Esophagus muscularis mucosa (tissue), 4 donors: ENCODE measurements at regions not wholly inside any gene's neighbourhood (a gene's known extent, or its start where the extent isn't known, plus 50 kb on each side); places are given as distances from the start of the nearest gene placed in this dataset.

ENCODE experiments used
- DNase-seq: peaks from one replicate; pipeline ENCODE4 v3.0.0-alpha.2; 2017; ENCODE audit errors: extremely low spot score
- H3K27ac ChIP-seq, 4 donors: fragments of 200-600 bp; sonication (generic); replicated peaks in 1 of 4; 1 replicate in 3 of 4; 2 replicates in 1 of 4; pipeline ENCODE4 v1.5.1; 2016 to 2019; ENCODE audit warnings: mild to moderate bottlenecking in 1 of 4
- H3K27me3 ChIP-seq, 4 donors: fragments of 200-600 bp; sonication (generic); one replicate each; pipeline versions ENCODE4 v1.5.1 to v1.6.0; 2016 to 2019
- H3K36me3 ChIP-seq, 4 donors: fragments of 200-600 bp; sonication (generic); one replicate each; pipeline ENCODE4 v1.5.1; 2016 to 2019
- H3K4me1 ChIP-seq, 4 donors: fragments of 200-600 bp; sonication (generic); one replicate each; pipeline ENCODE4 v1.5.1; 2016 to 2019
- H3K4me3 ChIP-seq, 4 donors: fragments of 200-600 bp; sonication (generic); 1 replicate in 2 of 4; 2 replicates in 2 of 4; pipeline ENCODE4 v1.5.1; 2016 to 2019; ENCODE audit warnings: mild to moderate bottlenecking in 4 of 4, moderate library complexity in 1 of 4
- H3K9me3 ChIP-seq, 4 donors: fragments of 200-600 bp; sonication (generic); 1 replicate in 3 of 4; 2 replicates in 1 of 4; pipeline ENCODE4 v1.5.1; 2016 to 2019
- CTCF ChIP-seq, 3 experiments: fragments of 200-600 bp in 2 of 3; fragments of 450-650 bp in 1 of 3; sonication (generic) in 2 of 3; IDR thresholded peaks; one replicate each; pipeline ENCODE4 v1.5.1; 2017 to 2019; ENCODE audit warnings: antibody characterized with exemption in 3 of 3, mild to moderate bottlenecking in 2 of 3, moderate library complexity in 1 of 3
- EP300 ChIP-seq: sonication (generic); formaldehyde crosslinking; IDR thresholded peaks from one replicate; pipeline ENCODE4 v1.6.1; 2017; ENCODE audit warnings: antibody characterized with exemption
- POLR2A ChIP-seq: fragments of 450-650 bp; IDR thresholded peaks from one replicate; pipeline ENCODE4 v1.6.1; 2017; ENCODE audit warnings: antibody characterized with exemption, moderate library complexity, mild to moderate bottlenecking, low read depth
- POLR2AphosphoS5 ChIP-seq, 2 donors: sonication (generic); formaldehyde crosslinking; IDR thresholded peaks; one replicate each; pipeline ENCODE4 v1.6.1; 2017; ENCODE audit warnings: antibody characterized with exemption in 2 of 2
- WGBS: methylation state at CpG from one replicate; pipeline ENCODE4 v1.1.5; 2018; 5-methylcytosine and 5-hydroxymethylcytosine counted together
- intact Hi-C: fragments of 100-400 bp; cut with DNase I; formaldehyde crosslinking; loops from one replicate; pipeline ENCODE4 v1.15.1; 2023

DNA sequence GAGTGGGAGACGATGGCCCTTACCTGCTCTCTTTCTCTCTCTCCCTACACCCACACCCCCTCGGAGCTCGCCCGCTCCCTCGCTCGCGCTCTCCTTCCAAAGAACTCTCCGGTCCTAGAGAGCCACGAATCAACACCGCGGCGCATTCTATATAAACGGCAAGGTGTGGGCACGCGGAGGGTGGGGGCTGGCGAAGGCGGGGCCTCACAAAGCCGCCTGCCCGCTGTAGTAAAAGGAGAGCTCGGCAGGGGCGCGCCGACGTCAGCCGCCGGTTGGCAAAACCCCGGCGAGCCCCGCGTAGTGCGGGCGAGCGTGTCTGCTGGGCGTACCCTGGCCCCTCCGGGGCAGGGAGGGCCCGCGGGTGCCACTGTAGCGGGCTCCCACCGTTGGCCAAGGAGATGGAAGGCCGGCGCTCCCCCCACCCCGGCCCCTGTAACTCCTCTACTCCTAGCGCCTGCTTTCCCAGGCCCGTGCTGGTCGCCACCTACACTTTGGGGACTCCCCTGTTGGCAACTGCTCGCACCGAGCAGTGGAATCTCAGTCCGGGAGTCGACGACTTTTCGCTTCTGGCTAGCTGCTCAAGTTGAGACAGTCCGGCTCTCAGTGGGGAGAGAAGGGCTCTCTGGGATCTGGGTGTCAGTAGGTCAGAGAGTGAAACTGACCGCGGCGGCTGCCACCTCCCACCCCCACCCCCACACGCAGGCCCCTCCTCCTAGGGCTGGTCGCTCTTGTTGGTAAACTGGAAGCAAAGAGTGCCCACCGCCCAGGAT, 325.5 kb upstream of the F9 start:
- Histone ChIP-seq H3K27ac (peak overlapping the region in 3 of 4 donors; percentile 72 to 76 (median 72)), H3K4me1 (peaks cover 0 to 21% (median 13%) of the 10 kb centered on the region in 4 donors), H3K27me3 (peaks cover 0 to 25% (median 12%) of the 10 kb centered on the region in 4 donors), H3K36me3 (no peaks in the 10 kb centered on the region), H3K4me3 (peak overlapping the region; percentile 55 to 65 (median 58)), H3K9me3 (peaks cover 0 to 8% (median 0%) of the 10 kb centered on the region in 4 donors)
- DNase-seq = no peak
- 34% methylated on average over 32 of the region's 58 CpGs for WGBS
- intact Hi-C loops = no loop called here
- TF ChIP-seq CTCF (IDR thresholded peaks at IDR 0.05) = no peak
- peak in 1 of 2 donors; percentile 47 for TF ChIP-seq POLR2AphosphoS5 (IDR thresholded peaks at IDR 0.05)
- no peak for TF ChIP-seq EP300
- peak; percentile 22 for TF ChIP-seq POLR2A

DNA sequence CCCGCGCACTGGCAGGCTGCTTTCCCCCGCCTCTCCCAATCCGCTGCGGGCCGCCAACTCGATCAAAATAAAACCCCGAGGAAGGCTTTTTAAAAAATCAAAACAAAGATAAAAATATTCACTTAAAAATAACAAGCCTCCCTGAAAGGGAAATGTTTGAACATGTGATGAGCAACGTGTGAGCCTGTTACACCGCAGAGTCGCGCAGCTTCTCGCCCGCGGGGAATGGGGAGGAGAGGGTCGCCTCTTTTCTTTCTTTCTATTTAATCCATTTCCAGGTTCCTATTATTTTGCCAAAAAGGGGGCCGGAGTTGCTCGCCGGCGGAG, 326.0 kb upstream of the F9 start:
- DNase-seq = no peak
- intact Hi-C loops = no loop called here
- Histone ChIP-seq H3K9me3 (peaks cover 0 to 8% (median 0%) of the 10 kb centered on the region in 4 donors), H3K4me1 (peaks cover 0 to 21% (median 13%) of the 10 kb centered on the region in 4 donors), H3K4me3 (peak overlapping the region; percentile 55 to 65 (median 58)), H3K27me3 (peaks cover 0 to 25% (median 12%) of the 10 kb centered on the region in 4 donors), H3K36me3 (no peaks in the 10 kb centered on the region), H3K27ac (peak overlapping the region; percentile 28 to 76 (median 72))
- TF ChIP-seq EP300 = no peak
- TF ChIP-seq CTCF (IDR thresholded peaks at IDR 0.05) = no peak
- TF ChIP-seq POLR2A = no peak
- 18% methylated on average over 20 of the region's 20 CpGs for WGBS

GRCh38 chrX:139203651-139204570, 326.6 kb upstream of the F9 start:
- H3K4me3 ChIP-seq = peak overlapping the region; percentile 55 to 65 (median 58)
- intact Hi-C loops = no loop called here
- no peak for DNase-seq
- peaks cover 0 to 23% (median 10%) of the 10 kb centered on the region in 4 donors for H3K27me3 ChIP-seq
- peaks cover 0 to 8% (median 0%) of the 10 kb centered on the region in 4 donors for H3K9me3 ChIP-seq
- H3K27ac ChIP-seq = peak overlapping the region; percentile 28 to 76 (median 72)
- TF ChIP-seq POLR2A = no peak
- TF ChIP-seq EP300 = no peak
- no peak for TF ChIP-seq POLR2AphosphoS5 (IDR thresholded peaks at IDR 0.05)
- TF ChIP-seq CTCF (IDR thresholded peaks at IDR 0.05) = no peak
- no peaks in the 10 kb centered on the region for H3K36me3 ChIP-seq
- peaks cover 0 to 21% (median 13%) of the 10 kb centered on the region in 4 donors for H3K4me1 ChIP-seq
- WGBS = 30% methylated on average over 53 of the region's 99 CpGs

- no peak for DNase-seq
- peaks cover 0 to 21% (median 13%) of the 10 kb centered on the region in 4 donors for H3K4me1 ChIP-seq
- H3K4me3 ChIP-seq = peak overlapping the region; percentile 55 to 65 (median 58)
- H3K27ac ChIP-seq = no peak overlapping the region
- H3K9me3 ChIP-seq = peaks cover 0 to 8% (median 0%) of the 10 kb centered on the region in 4 donors
- intact Hi-C loops = no loop called here
- TF ChIP-seq EP300 (no peak), POLR2A (no peak), POLR2AphosphoS5 (IDR thresholded peaks at IDR 0.05) (no peak), CTCF (IDR thresholded peaks at IDR 0.05) (no peak)
- H3K27me3 ChIP-seq = peaks cover 0 to 23% (median 8%) of the 10 kb centered on the region in 4 donors
- 44% methylated on average over 12 of the region's 34 CpGs for WGBS
- no peaks in the 10 kb centered on the region for H3K36me3 ChIP-seq
Measured at GRCh38 chrX:139202742-139203420, 327.7 kb upstream of the F9 start.
